Activated CD8-positive, alpha-beta memory T cell treated with anti-CD3 and anti-CD28 coated beads for 4 hours (primary cell): ENCODE measurements at regions not wholly inside any gene's neighbourhood (a gene's known extent, or its start where the extent isn't known, plus 50 kb on each side); places are given as distances from the start of the nearest gene placed in this dataset.

Experiments used
- DNase-seq, 2 donors: peaks; one replicate each; pipeline ENCODE4 v3.0.0-alpha.2; 2020; ENCODE audit warnings: low read depth in 2 of 2

DNA sequence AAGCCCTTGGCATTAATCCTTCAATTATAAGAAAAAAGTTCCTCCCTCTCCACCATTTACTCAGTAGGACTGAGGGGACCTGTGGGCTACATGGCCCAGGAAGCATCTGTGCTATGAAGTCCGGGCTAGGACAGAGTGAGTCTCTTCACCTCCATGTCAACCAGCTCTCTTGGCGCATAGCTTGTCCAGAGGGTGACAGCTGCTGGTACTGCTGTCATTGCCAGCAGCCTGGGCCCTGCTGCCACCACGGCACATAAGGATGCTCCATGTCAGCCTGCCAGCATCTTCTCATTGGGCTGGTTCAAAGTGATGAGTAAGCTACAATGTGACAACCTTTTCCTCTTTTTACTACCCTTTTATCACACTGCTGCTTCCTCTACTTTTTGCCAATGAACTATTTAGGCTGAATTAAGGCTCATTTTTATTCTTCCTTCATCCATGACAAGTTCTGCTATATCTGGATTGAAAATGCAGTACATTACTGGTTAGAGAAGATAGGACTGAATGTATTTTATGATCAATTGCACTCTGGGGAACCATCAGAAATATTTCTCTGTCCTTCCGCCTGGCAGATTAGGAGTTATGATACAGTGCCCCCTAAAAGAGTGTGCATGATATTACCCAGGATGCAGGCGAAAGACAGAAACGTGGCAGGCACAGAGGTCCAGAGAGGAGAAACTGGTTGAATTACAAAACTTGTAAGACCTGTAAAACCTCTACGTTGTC, 258.9 kb upstream of the TNP1 start:
- DNase-seq: no peak

DNA sequence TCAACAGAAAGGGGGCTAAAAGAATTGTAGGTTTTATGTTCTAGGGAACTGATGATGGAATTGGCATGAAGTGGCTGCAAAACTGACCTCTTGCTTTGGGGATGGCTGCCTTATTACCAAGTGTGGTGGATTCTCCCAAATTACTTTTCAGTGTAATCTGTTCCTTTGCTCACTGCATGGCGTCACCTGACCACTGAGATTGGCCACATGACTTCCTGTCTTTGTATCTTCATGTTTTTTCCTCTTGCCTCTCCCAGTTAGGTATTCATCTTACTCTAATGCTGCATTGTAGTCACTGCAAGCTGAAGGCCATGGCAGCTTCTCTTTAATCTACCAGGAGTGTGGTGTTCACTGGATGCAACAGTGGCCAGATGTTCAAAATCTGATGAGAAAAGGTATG, 257.7 kb upstream of the TNP1 start:
- DNase-seq: no peak

DNA sequence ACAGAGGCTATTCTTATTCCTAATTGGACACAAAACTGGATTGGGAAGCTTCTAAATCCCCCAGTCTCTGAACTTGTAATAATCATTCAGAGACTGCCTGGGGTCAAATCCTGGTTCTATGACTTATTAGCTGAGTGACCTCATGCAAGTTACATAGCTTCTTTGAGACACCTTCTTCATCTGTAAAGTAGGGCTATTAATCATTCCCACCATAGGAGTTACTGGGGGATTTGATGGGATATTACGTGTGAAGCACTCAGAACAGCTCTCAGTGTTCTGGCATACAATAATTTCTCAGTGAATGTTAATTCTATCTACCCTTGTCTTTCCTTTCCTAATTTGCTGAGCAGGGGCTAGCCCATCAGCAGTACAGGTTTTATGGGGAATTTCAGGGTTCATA, 256.7 kb upstream of the TNP1 start:
- no peak for DNase-seq

DNA sequence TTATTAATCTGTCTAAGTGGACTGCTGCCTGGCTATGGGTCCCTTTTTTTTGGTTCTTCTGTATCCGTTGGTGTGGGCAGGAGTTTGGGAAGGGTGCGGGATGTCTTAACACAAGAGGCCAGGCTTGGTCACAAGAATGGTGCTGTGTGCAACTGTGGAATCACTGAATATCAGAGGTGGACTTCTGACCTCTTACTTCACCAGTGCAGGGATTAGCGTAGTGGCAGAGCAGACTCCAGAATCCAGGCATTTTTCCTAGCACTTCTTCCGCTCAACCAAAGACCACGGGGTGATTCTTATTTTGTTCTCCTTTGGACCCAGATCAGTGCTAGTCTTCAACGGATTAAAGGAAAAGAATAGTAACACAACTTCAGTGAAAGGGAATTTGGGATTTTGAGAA, 254.3 kb upstream of the TNP1 start:
- DNase-seq: no peak

DNA sequence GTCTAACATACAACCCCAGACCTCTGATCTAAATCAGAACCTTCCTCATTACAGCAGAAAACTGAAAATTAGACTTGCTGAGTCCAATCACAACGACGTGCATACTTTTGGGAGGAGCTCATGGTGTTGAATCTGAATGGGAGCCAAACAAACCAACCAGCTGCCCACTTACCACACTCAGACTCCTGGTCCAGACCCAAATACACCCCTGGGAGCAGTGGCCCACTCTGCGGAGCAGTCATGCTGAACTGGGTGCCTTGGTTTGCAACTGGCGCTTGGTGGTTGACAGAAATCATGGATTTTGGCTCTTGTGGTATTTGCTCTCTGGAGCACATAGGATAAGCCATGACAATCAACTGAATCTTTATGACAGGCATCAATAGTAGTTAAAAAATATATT, 253.6 kb upstream of the TNP1 start:
- DNase-seq: no peak

DNA sequence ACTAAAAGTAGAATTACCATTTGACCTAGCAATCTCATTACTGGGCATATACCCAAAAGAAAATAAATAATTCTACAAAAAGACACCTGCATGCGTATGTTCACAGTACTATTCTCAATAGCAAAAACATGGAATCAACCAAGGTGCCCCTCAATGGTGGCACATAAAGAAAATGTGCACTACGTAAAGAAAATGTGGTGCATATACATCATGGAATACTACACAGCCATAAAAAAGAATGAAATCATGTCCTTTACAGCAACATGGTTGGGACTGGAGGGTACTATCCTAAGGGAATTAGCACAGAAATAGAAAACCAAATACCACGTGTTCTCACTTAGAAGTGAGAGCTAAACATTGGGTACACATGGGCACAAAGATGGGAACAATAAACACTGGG, 250.7 kb upstream of the TNP1 start:
- no peak for DNase-seq

DNA sequence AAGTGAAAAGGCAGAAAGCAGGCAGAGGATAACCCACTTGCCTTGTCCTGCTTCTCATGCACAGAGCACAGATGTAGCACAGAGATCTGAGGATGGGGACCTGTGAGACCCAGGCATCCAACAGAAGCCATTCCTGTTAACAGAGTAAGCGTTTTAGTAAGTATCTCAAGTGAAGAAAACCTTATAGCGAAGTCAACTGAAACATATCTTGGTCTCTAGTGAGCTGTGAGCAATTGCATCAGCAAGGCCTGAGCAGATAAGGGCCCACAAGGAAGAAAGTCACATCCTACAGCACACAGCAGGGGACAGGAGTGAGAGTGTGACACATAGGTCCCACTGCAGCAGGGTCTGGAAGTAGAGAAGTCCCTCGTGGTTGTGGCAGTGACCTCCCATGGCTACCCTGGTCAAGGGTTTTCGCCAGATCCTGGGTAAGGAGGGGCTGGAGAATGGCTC, 248.7 kb upstream of the TNP1 start:
- DNase-seq: no peak

DNA sequence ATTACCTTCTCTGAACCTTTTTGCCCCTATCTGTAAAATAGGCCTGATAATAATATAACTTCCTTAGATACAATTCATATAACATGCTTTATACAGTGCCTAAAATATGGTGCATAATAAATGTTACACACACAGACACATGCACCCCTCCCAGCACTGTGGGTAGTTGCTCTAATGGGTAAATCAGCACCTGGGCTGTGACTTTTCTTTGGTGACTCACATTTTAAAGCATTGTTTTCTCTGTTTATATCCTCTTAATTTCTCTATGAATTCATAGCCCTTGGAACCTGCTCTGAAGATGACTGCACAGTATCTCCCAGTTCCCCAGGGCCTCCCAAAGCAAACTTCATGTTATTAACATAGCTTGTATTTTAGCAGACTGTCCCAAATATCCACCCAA, 248.2 kb upstream of the TNP1 start:
- no peak for DNase-seq

DNA sequence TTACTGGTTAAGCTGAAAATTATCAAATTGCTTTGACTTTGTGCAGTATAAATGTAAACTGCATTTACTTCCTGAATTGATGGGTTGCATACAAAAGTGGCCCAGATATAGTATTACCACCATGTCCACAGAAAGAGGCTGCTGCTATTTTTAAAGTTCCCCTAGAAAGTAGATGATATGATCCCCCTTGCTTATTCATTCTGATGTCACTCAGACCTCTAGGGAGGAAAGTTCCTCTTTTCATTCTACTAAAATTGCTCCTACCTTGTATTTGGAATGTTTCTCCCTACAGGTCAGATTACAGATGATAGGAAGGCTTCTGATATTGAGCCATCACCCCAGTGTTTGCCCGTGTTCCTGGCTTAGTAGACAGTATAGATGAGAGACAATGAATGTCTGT, 247.6 kb upstream of the TNP1 start:
- no peak for DNase-seq

DNA sequence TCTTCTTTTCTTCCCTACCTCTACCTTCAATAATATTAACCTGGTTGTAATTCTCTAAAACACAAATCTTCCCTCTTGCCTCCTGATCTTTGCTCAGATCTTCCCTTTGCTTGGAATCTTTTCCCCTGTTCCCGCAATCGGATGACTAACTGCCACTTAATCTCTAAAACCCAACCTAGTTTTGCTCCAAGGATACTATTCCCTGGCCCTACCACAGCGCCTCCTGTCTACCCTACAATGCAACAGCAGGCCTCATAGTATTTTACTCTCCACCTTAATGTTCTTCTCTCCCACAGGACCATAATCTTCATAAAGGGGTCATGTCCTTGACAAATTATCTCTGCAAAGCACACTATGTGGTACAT, 246.8 kb upstream of the TNP1 start:
- no peak for DNase-seq

DNA sequence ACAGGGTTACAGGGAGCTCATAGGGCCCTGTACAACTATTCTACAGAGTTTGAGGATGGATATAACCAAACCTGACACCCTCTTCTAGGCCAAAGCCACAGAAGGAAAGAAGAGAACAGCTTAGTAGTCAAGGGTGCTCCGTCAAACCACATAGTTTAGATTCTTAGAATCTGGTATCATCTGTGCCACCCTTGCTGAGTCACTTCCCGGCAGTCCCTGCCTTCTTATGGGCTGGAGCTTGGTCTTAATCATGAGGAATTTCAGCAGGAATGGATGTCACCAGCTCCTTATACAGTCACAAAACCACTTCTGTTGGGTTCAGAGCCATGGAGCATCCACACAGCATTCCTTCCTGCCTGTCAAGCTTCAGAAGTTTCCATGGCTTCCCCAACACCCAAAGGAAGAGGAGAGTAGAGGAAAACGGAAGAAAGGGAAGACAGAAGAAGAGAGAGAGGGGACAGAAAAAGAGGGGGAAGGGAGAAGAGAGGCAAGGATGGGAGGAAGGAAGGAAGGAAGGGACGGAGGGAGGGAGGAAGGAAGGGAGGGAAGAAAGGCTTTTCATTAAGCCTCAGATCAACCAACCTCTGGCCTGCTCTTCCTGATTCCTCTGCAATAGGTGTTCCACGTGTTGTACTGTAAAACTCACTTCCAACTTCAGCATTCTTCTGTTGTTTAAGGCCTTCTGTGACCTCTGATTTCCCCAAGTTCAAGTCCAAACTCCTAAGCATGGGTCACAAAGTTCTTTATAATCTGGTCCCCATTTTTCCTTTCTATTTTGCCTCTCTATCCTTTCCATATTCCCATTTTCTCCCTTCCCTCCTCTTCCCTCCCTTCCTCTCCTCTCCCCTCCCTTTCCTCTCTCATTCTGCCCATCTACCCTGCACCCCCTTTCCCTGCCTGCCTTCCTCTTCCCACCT, 246.1 kb upstream of the TNP1 start:
- DNase-seq: no peak

DNA sequence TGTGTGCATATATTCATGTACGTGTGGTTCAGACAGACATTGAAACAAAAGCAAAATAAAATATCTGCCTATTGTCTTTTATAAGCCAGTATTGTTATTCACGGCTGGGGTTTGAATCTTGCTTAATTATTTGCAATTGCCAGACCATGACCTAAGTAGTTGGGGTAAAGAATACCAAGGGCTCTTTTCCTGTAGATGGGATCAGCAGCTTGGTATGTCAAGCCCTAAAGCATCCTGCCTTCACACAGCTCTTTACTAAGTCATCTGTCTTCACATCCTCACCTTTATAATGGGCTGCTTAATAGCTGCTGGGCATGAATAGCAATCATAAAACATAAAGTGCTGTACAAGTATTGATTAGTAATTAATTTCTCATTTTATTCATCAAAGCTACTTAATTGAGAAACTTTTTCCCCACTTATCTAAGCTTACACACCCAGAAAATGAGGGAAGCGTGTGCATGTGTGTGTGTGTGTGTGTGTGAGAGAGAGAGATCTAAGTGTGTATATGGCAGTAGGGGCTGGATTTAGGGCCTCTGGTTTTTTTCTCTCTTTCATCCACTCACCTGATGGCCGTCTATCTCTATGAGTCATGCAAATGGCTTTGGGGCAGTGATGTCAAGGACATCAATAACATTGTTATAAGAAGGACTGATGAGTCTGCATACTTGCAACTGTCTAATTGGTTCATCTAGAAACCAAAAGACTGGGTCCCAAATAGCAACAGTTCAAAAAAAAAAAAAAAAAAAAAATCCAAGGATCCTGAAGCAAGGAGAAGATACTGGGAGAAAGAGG, 244.1 kb upstream of the TNP1 start:
- no peak for DNase-seq

DNA sequence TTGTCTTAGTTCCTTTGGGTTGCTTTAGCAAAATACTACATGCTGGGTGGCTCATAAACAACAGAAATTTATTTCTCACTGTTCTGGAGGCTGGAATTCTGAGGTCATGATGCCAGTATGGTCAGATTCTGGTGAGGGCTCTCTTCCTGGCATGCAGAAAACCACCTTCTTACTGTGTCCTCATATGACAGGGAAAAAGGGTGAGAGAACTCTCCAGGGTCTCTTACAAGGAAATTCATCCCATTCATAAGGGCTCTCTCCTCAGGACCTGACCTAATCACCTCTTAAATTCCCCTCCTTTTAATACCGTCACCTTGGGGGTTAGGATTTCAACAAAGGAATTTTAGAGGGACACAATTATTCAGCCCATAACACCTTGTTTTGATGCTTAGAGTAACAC, 243.1 kb upstream of the TNP1 start:
- DNase-seq: no peak

DNA sequence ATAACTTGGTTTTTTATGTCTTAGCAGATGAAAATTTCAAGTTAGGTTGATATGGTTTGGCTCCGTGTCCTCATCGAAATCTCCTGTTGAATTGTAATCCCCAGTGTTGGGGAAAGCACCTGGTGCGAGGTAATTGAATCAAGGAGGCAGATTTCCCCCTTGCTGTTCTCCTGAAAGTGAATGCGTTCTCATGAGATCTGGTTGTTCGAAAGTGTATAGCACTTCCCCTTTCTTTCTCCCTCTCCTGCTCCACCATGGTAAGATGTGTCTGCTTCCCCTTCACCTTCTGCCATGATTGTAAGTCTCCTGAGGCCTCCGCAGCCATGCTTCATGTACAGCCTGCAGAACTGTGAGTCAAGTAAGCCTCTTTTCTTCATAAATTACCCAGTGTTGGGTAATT, 242.1 kb upstream of the TNP1 start:
- DNase-seq: no peak

DNA sequence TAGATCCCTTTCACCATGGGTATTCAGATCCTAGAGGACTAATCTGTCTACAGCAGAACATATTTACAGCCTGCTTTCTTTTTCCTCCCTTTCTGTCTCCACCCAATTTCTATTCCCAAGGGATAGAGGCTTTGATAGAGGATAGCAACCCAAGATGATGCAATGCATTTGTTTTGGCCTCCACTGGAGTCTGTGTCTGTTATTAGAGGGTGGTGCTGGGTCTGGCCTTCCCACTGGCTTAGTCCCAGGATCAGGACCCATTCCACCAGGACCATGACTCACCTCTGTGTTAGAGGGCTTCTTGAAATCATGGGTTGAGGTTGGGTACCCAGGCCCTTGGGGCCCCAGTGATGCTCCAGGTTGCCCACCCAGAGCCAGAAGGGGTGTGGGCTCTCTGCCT, 239.7 kb upstream of the TNP1 start:
- DNase-seq: no peak

DNA sequence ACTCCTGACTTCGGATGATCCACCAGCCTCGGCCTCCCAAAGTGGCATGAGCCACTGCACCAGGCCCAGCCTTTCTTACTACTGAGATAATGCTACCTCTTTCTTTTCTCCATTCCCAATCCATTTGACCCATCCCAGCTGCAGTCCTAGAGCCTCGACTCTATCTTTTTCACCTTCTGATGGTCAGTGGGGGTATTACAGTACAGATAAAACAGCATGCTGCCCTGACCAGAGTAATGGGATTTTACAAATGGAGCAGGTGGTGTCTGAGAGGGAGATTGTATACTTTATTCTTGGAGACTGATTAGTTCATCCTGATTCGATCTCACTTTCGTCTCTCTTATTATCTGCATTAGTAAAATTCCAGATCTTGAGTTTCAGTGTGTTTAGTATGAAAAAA, 238.6 kb upstream of the TNP1 start:
- no peak for DNase-seq

DNA sequence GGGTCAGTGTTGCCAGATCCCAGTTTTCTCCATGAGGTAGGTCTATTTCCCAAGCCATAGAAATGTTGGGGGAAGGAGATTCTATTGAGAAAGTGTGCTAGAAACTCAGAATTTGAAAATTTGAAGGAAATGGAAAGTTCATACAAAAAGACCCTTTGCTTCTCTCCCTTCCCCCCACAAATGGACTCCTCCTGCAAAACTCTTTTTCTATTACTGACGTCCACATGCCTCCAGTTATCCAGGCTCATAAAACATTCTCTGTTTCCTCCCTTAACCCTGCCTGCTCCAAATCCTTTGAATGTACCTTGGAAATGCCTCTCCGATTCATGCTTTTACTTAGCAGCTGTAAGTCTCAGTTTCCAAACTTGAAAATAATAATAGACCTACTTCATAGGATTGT, 237.5 kb upstream of the TNP1 start:
- DNase-seq: no peak

DNA sequence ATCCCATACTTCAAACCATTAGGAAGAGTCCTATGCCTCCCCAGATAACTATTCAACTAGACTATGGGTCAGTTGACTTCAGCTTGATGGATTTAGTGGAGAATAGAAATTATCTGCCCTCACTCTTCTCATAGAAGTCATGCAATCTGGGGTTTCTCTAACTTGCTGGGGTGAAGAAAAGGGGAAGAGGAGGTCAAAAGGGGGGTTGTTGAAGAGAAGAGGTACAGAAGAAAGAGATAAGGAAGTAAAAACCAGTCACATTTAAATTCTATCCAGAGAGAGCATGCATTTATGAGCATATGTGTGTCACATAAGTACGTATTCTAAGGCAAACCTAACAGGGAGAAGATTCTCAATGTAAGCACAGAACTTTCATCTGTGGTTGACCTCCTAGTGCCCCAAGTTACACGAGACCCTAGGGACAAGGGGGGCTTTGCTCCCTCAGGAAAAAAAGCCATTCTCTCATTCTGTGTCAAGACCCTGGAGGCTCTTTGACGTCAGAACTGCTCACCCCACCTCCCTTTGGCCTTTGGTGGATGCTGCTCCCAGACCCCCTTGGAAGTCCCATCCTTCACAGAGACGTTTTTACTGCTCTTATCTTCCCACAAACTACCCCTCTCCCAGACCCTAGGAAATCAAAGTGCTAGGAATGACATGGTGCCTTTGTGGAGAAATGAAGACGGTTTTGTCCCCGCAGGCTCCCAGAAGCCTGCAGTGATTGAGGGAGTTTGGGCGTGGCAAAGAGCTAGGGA, 236.8 kb upstream of the TNP1 start:
- no peak for DNase-seq

DNA sequence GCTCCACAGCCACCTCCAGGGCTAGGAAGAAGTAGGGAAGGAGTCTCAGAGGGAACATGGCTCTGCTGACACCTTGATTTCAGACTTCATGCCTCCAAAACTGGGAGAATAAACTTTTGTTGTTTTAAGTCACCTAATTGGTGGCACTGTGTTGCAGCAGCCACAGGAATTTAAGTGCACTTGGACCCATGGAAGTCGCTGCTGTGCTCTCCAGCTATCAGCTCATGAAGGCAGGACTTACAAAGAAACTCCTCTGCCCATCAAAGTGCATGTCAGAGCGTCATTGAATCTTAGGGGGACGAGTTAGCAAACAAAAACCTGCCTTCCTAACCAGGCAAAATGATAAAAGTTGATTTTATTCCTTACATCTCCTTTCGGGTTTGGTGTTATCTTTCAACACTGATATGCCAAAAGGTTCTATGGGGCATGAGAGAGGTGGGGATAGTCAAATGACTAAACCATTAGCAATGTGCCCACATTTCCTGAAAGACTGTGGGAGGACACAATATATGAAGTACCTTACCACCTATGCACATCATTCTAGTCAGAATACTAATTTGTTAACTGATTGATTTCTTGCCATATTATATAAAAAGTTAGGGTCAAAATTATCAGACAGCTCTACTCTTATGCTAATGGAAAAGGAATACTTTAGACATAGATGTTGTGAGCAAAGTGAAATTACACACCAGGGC, 235.8 kb upstream of the TNP1 start:
- DNase-seq: no peak

DNA sequence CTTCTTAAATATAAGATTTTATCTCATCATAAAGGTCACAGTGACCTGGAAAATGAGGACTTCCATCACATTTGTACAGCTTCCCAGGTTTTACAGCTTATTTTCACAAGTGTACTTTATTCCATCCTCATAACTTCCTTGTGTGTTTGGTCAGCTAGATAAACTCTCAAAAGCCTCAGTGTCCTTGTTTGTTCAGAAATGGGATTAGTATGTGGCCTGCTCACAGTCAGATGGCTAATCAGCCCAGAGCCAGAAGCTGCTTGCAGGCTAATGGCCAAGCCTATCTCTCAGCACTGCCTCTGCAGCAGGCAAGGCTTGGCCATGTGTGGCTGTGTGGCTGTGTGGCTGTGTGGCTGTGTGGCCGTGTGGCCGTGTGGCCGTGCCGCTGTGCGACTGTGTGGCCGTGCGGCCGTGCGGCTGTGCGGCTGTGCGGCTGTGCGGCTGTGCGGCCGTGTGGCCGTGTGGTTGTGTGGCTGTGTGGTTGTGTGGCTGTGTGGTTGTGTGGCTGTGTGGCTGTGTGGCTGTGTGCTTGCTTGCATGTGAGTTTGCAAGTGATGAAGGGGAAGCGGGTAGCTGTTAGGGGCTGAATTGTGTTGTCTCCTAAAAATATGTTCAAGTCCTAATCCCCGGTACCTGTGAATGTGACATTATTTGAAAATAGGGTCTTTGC, 233.0 kb upstream of the TNP1 start:
- DNase-seq: no peak

DNA sequence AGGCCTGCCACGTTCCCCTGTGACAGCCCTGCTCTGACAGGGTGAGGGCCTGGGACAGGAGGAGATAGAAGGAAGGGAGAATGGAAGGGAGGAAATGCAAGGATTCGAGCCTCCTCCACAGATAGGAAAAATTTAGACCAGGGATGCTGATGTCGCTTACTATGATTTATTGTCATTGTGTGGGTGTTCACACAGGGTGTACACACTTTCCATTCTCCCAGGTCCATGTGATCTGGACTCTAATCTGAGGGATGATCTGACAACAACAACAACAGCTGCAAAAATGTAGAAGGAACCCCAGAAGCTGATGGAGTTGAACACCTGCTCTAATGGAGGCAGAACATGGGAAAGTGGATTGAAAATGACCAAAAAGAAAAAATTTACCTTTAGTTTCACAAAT, 231.7 kb upstream of the TNP1 start:
- no peak for DNase-seq
